ENCODE measurements at regions not wholly inside any gene's neighbourhood (a gene's known extent, or its start where the extent isn't known, plus 50 kb on each side); places are given as distances from the start of the nearest gene placed in this dataset.

DNA sequence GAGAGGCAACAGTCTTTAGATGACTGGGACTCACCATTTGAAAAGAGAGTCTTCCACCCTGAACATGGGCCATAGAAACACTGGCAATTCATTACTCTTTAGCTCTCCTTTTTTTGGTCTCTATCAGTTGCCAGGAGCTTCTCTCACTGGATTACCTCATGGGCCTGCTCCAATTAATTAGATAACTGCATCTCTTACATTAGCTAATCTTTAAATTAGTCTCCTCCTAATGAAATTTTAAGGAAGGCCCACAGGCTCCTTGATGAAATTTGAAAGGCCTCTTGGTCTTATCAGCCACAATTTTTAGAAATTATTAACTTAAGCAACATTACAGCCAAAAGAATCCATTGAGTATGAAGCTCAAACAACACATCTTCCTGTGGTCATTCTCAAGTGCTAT lies 184.4 kb downstream of the UNC5CL start:
- TF ChIP-seq, protein P1, sequence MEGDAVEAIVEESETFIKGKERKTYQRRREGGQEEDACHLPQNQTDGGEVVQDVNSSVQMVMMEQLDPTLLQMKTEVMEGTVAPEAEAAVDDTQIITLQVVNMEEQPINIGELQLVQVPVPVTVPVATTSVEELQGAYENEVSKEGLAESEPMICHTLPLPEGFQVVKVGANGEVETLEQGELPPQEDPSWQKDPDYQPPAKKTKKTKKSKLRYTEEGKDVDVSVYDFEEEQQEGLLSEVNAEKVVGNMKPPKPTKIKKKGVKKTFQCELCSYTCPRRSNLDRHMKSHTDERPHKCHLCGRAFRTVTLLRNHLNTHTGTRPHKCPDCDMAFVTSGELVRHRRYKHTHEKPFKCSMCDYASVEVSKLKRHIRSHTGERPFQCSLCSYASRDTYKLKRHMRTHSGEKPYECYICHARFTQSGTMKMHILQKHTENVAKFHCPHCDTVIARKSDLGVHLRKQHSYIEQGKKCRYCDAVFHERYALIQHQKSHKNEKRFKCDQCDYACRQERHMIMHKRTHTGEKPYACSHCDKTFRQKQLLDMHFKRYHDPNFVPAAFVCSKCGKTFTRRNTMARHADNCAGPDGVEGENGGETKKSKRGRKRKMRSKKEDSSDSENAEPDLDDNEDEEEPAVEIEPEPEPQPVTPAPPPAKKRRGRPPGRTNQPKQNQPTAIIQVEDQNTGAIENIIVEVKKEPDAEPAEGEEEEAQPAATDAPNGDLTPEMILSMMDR (IDR thresholded peaks at IDR 0.05), result no peak
- TF ChIP-seq POLR2A (IDR thresholded peaks at IDR 0.05), result no peak
- no peak for DNase-seq (ENCODE audit: low spot score in 2 of 2)
- intact Hi-C loops (cut with DNase I; ENCODE audit: low total_unique reads), result no loop called here
- H3K4me3 ChIP-seq (ENCODE audit: low read depth, poor library complexity, severe bottlenecking), result no peak overlapping the region

DNA sequence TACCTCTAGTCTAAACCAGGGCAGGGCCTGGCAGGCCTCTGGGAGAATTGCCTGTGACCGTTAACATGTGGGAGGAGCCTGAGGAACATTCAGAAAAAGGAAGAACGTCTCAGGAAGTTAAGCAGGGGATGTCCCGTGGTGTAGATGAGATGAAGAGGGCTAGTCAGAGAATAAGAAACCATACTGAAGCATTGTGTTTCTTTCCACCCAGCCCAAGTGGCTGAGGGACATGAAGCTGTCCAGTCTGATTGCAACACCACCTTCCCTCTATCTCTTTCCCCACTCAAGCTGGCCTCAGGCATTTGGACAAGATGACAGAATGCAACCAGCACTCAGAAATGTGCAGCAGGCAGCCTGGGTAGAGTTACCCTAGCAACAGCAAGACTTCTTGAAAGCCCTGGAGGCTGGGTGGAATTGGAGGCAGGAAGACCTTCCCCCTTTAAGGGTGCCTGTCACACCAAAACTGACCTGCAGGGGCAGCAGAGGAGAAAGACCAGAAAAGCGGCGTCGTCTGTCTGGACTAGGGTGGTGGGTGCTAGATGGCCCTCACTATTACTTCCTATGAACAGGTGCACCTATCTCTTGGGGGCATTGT lies 186.1 kb downstream of the UNC5CL start:
- 49 to 57% methylated on average over 6 of the region's 6 CpGs for WGBS, 2 donors
- intact Hi-C loops (cut with DNase I; ENCODE audit: low total_unique reads), result no loop called here
- no peak for TF ChIP-seq POLR2A (IDR thresholded peaks at IDR 0.05)
- TF ChIP-seq, protein P1 (IDR thresholded peaks at IDR 0.05), result no peak
- H3K4me3 ChIP-seq (ENCODE audit: low read depth, poor library complexity, severe bottlenecking), result no peak overlapping the region
- DNase-seq (ENCODE audit: low spot score in 2 of 2), result no peak

DNA sequence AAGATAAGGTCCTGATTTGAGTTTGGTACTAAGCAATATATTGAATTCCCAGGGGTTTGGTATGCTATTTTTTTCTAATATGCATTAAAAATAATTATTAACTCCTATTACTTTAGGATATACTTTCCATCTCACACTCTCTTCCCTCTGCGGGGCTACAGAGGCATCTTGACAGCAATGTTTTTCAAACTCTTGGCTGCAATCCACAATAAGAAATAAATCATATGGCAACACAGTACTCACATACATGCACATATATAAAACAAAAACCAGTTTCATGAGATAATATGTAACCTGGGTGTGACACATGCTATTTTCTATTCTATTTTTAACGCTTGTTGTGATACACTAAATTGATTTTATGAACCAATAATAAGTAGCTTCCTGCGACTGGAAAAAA lies 189.5 kb downstream of the UNC5CL start:
- intact Hi-C loops (cut with DNase I; ENCODE audit: low total_unique reads), result no loop called here
- no peak overlapping the region for H3K4me3 ChIP-seq (ENCODE audit: low read depth, poor library complexity, severe bottlenecking)
- TF ChIP-seq POLR2A (IDR thresholded peaks at IDR 0.05), result no peak
- TF ChIP-seq, protein P1 (IDR thresholded peaks at IDR 0.05), result no peak
- 59 to 64% methylated on average over 3 of the region's 3 CpGs for WGBS, 2 donors
- no peak for DNase-seq (ENCODE audit: low spot score in 2 of 2)

DNA sequence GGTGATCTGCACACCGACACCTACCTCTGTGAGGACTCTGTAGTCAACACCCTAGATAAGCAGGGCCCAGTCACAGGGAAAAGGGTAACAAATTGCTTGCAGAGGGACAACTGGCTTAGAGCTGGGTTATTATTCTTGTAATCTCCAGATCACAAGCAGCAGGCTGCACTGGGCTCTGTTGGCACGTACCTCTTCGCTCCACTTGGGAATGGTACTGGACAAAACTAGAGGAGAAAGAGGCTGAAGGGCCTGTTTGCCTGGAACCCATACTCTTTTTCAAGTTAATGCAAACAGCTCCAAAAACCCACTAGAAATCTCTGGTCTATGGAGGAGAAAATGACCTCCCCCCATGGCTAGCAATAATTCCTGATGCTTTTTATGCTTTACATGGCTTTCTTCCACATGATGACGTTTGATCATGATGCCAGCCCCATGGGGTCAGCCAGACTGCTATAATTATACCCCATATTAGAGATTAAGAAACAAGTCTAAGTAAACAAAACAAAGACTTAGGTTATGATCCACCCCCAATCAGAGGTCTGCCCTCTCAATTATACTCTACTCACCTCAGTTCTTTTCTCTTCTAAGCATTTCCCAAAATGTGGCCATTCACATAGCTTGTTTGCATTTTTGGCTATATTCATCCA lies 190.0 kb downstream of the UNC5CL start:
- intact Hi-C loops (cut with DNase I; ENCODE audit: low total_unique reads), result no loop called here
- DNase-seq (ENCODE audit: low spot score in 2 of 2), result no peak
- no peak overlapping the region for H3K4me3 ChIP-seq (ENCODE audit: low read depth, poor library complexity, severe bottlenecking)
- no peak for TF ChIP-seq POLR2A (IDR thresholded peaks at IDR 0.05)
- TF ChIP-seq, protein P1 (IDR thresholded peaks at IDR 0.05), result no peak
- whole genome bisulfite sequencing, 2 donors, result 58 to 71% methylated on average over 4 of the region's 4 CpGs

DNA sequence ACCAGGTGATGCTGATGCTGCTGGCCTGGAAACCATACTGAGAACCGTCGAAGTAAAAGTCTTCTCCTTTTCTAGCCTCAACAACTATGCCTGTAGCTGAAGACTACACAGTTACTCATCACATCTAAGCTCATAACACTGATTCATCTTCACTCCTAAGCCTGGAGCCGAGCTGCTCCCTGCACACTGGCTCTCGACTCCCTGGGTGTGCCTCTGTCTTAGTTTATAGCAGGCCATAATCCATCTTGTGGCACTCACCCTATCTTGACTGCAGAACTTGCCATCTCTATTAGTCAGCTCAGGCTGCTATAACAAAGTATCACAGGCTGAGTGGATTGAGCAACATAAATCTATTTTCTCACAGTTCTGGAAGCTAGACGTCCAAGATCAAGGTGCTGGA lies 191.0 kb downstream of the UNC5CL start:
- intact Hi-C loops (cut with DNase I; ENCODE audit: low total_unique reads), result no loop called here
- H3K4me3 ChIP-seq (ENCODE audit: low read depth, poor library complexity, severe bottlenecking), result no peak overlapping the region
- DNase-seq (ENCODE audit: low spot score in 2 of 2), result no peak
- TF ChIP-seq, protein P1 (IDR thresholded peaks at IDR 0.05), result no peak
- TF ChIP-seq POLR2A (IDR thresholded peaks at IDR 0.05), result no peak
- WGBS, 2 donors, result 62 to 76% methylated on average over 5 of the region's 5 CpGs

GRCh38 chr6:40845553-40845952 lies 193.5 kb downstream of the UNC5CL start:
- TF ChIP-seq, protein P1 (IDR thresholded peaks at IDR 0.05), result no peak
- no peak for TF ChIP-seq POLR2A (IDR thresholded peaks at IDR 0.05)
- no peak for DNase-seq (ENCODE audit: low spot score in 2 of 2)
- 57 to 79% methylated on average over 2 of the region's 2 CpGs for WGBS, 2 donors
- H3K4me3 ChIP-seq (ENCODE audit: low read depth, poor library complexity, severe bottlenecking), result no peak overlapping the region
- intact Hi-C loops (cut with DNase I; ENCODE audit: low total_unique reads), result no loop called here
